ENCODE measurements at regions not wholly inside any gene's neighbourhood (a gene's known extent, or its start where the extent isn't known, plus 50 kb on each side); places are given as distances from the start of the nearest gene placed in this dataset.
A peak's percentile ranks its signal among the peaks of the same experiment; 100 is the strongest.

DNA sequence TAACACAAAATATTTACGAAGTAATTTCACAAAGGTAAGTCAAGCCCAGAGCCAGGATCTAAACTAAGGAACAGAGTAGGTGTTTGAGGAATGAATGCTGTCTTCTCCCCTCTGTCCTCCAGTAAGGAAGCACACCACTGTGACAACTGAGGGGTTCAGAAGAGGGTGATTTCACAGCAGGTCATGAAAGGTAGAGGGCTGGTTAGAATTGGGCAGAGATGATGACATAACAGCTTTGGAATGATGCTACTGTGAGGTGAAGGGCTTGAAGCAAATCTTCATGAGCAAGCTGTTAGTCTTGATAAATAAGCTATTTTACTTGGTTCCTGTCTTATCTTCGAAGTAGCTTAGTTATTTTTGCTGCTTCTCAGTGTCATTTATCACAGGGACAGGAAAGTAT, 498.6 kb downstream of the FGF9 start:
- Histone ChIP-seq H3K4me2 (ENCODE audit: insufficient read depth, low read length) (no peak overlapping the region), H3K27ac (ENCODE audit: extremely low read depth, low read depth, low read length) (no peak overlapping the region), H4K20me1 (replicated peaks; ENCODE audit: control insufficient read depth, insufficient read depth, low read length) (no peaks in the 10 kb centered on the region), H3K36me3 (ENCODE audit: control insufficient read depth, insufficient read depth, low read length) (no peaks in the 10 kb centered on the region), H3K79me2 (ENCODE audit: control insufficient read depth, insufficient read depth, low read length) (no peaks in the 10 kb centered on the region), H3K4me3 (no peak overlapping the region), H3K4me1 (replicated peaks in 1 of 2; ENCODE audit: control insufficient read depth in 2 of 2, insufficient read depth in 2 of 2, low read length in 2 of 2) (no peaks in the 10 kb centered on the region), H3K27me3 (ENCODE audit: control insufficient read depth in 2 of 2, insufficient read depth in 2 of 2, low read length in 2 of 2) (no peaks in the 10 kb centered on the region), H3K9me1 (ENCODE audit: control insufficient read depth, insufficient read depth, low read length) (no peaks in the 10 kb centered on the region), H2AFZ (ENCODE audit: low read depth, low read length) (no peak overlapping the region), H3K9ac (ENCODE audit: insufficient read depth in 1 of 2, low read depth in 2 of 2, low read length in 2 of 2) (no peak overlapping the region), H3K9me3 (replicated peaks; ENCODE audit: control insufficient read depth, insufficient read depth, low read depth, low read length) (no peaks in the 10 kb centered on the region)
- no peak for FAIRE-seq
- intact Hi-C loops (cut with micrococcal nuclease): no loop called here
- ChIA-PET POLR2A (no interaction called here), CTCF (ENCODE audit: low intra/inter-chr PET ratio) (no interaction called here)
- in situ Hi-C loops (cut with MboI): no loop called here
- 0% methylated on average over 2 of the region's 2 CpGs for WGBS (ENCODE audit: insufficient coverage, low coverage, missing lambda C conversion rate)
- no TSS peak for BruUV-seq (replicated peaks)
- DNase-seq (ENCODE audit: extremely low read depth in 1 of 4, low spot score in 3 of 4): no peak
- ATAC-seq: no peak
- TF ChIP-seq HMG20B (CRISPR knock-in tag; IDR thresholded peaks at IDR 0.05) (no peak), ZNF408 (CRISPR knock-in tag; IDR thresholded peaks at IDR 0.05; ENCODE audit: low read depth) (no peak), ELF4 (CRISPR knock-in tag; IDR thresholded peaks at IDR 0.05) (no peak), SNIP1 (IDR thresholded peaks at IDR 0.05; ENCODE audit: low read depth) (no peak), ARID1B (IDR thresholded peaks at IDR 0.05) (no peak)
- TF ChIP-seq, protein P1, sequence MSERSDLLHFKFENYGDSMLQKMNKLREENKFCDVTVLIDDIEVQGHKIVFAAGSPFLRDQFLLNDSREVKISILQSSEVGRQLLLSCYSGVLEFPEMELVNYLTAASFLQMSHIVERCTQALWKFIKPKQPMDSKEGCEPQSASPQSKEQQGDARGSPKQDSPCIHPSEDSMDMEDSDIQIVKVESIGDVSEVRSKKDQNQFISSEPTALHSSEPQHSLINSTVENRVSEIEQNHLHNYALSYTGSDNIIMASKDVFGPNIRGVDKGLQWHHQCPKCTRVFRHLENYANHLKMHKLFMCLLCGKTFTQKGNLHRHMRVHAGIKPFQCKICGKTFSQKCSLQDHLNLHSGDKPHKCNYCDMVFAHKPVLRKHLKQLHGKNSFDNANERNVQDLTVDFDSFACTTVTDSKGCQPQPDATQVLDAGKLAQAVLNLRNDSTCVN (CRISPR knock-in tag; IDR thresholded peaks at IDR 0.05): no peak

DNA sequence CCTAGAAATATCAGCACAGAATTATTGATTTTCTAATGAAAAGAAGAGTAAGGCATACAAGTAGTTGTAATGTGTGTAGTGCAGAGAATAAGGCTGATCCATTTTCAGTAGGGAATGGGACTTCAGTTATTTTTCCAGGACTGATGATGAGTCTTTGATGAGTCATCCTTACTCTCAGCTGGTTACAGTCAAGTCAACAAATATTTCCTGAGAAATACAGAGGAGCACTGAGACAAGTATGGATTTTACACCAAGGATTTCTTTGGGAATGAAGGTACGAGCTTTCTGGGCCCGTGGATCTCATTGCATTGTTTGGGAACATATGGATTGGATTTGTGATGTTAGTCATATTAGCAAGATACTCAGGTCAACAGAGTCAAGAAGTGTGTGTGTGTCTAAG, 502.7 kb downstream of the FGF9 start:
- no peak for DNase-seq (ENCODE audit: extremely low read depth in 1 of 4, low spot score in 3 of 4)
- ChIA-PET POLR2A (no interaction called here), CTCF (ENCODE audit: low intra/inter-chr PET ratio) (no interaction called here)
- intact Hi-C loops (cut with micrococcal nuclease): no loop called here
- BruUV-seq (replicated peaks): no TSS peak
- no peak for FAIRE-seq
- H3K4me2 ChIP-seq (ENCODE audit: insufficient read depth, low read length): no peak overlapping the region
- H3K79me2 ChIP-seq (ENCODE audit: control insufficient read depth, insufficient read depth, low read length): no peaks in the 10 kb centered on the region
- no peak for ATAC-seq
- H4K20me1 ChIP-seq (replicated peaks; ENCODE audit: control insufficient read depth, insufficient read depth, low read length): no peaks in the 10 kb centered on the region
- no peaks in the 10 kb centered on the region for H3K9me1 ChIP-seq (ENCODE audit: control insufficient read depth, insufficient read depth, low read length)
- no peak overlapping the region for H3K9ac ChIP-seq (ENCODE audit: insufficient read depth in 1 of 2, low read depth in 2 of 2, low read length in 2 of 2)
- no peaks in the 10 kb centered on the region for H3K9me3 ChIP-seq (replicated peaks; ENCODE audit: control insufficient read depth, insufficient read depth, low read depth, low read length)
- H2AFZ ChIP-seq (ENCODE audit: low read depth, low read length): no peak overlapping the region
- H3K27ac ChIP-seq (ENCODE audit: extremely low read depth, low read depth, low read length): no peak overlapping the region
- H3K27me3 ChIP-seq (ENCODE audit: control insufficient read depth in 2 of 2, insufficient read depth in 2 of 2, low read length in 2 of 2): no peaks in the 10 kb centered on the region
- no peaks in the 10 kb centered on the region for H3K4me1 ChIP-seq (replicated peaks in 1 of 2; ENCODE audit: control insufficient read depth in 2 of 2, insufficient read depth in 2 of 2, low read length in 2 of 2)
- no peaks in the 10 kb centered on the region for H3K36me3 ChIP-seq (ENCODE audit: control insufficient read depth, insufficient read depth, low read length)
- in situ Hi-C loops (cut with MboI): no loop called here
- no peak overlapping the region for H3K4me3 ChIP-seq
- WGBS (ENCODE audit: insufficient coverage, low coverage, missing lambda C conversion rate): 0% methylated on average over 2 of the region's 2 CpGs
- peak; percentile 39 for TF ChIP-seq FOSL1 (tag; conservative IDR thresholded peaks at IDR 0.05)
- TF ChIP-seq JUND (IDR thresholded peaks at IDR 0.05; ENCODE audit: borderline replicate concordance, low read depth, low read length): no peak
- peak; percentile 34; the same call in 1 of the 3 replicates for TF ChIP-seq JUND (tag; IDR thresholded peaks at IDR 0.05; ENCODE audit: borderline replicate concordance, low read depth, low read length)
- no peak for TF ChIP-seq SRSF7 (optimal IDR thresholded peaks at IDR 0.05; ENCODE audit: low read depth, low read length)
- no peak for TF ChIP-seq ZNF778 (CRISPR knock-in tag; IDR thresholded peaks at IDR 0.05)
- TF ChIP-seq SMAD3 (CRISPR knock-in tag; conservative IDR thresholded peaks at IDR 0.05): no peak
- TF ChIP-seq ZNF316 (IDR thresholded peaks at IDR 0.05): 0 out of 2 replicates have a peak, but pooled peaks have one; percentile 18
- TF ChIP-seq ZNF282 (CRISPR knock-in tag; IDR thresholded peaks at IDR 0.05): no peak
- TF ChIP-seq, protein P2, sequence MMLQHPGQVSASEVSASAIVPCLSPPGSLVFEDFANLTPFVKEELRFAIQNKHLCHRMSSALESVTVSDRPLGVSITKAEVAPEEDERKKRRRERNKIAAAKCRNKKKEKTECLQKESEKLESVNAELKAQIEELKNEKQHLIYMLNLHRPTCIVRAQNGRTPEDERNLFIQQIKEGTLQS (IDR thresholded peaks at IDR 0.05): peak; percentile 65
- TF ChIP-seq, protein P2 (CRISPR knock-in tag; conservative IDR thresholded peaks at IDR 0.05): no peak
- no peak for TF ChIP-seq ZNF133 (CRISPR knock-in tag; IDR thresholded peaks at IDR 0.05)
- no peak for TF ChIP-seq HCFC1 (IDR thresholded peaks at IDR 0.05; ENCODE audit: low read depth, low read length)
- no peak for TF ChIP-seq PML (IDR thresholded peaks at IDR 0.05; ENCODE audit: low read length)
- TF ChIP-seq RFX5 (IDR thresholded peaks at IDR 0.05; ENCODE audit: low read depth, low read length): no peak
